ENCODE measurements at regions not wholly inside any gene's neighbourhood (a gene's known extent, or its start where the extent isn't known, plus 50 kb on each side); places are given as distances from the start of the nearest gene placed in this dataset.

DNA sequence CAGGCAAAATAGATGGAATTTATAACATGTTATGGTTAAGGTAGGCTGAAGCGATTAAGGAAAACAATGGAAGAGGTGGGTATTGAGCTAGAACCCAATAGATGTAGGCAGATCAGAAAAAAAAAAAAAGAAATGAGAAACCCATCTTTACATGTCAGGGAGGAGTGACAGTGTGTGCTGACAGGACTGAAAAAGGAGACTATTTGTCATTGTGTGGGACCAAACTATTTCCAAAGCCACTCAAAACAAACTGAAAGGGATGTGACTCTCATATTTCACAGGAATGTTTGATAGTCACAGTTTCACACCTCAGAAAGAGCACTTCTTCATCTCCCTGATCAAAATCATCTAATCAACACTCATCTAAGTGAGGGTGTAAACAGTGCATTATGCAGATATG is 122.3 kb upstream of the KIF2A start:
- TF ChIP-seq EZH2 (IDR thresholded peaks at IDR 0.05; ENCODE audit: low read depth, low read length, severe bottlenecking) (no peak), EGR1 (IDR thresholded peaks at IDR 0.05; ENCODE audit: borderline replicate concordance, low read depth, low read length) (no peak), CTCF (IDR thresholded peaks at IDR 0.05; ENCODE audit: control extremely low read depth in 1 of 3, insufficient read depth in 1 of 3, low read depth in 1 of 3, low read length in 3 of 3) (no peak), YY1 (IDR thresholded peaks at IDR 0.05; ENCODE audit: low read depth, low read length) (no peak), SUZ12 (IDR thresholded peaks at IDR 0.05; ENCODE audit: low read length) (no peak), RFX5 (IDR thresholded peaks at IDR 0.05; ENCODE audit: borderline replicate concordance, low read depth, low read length) (no peak), SRF (IDR thresholded peaks at IDR 0.05; ENCODE audit: low read depth, low read length) (no peak)
